HEK293 (cell line): ENCODE measurements at regions not wholly inside any gene's neighbourhood (a gene's known extent, or its start where the extent isn't known, plus 50 kb on each side); places are given as distances from the start of the nearest gene placed in this dataset.

Experiments used
- ATF2 ChIP-seq: fragments of 450-650 bp; formaldehyde crosslinking; IDR thresholded peaks from 2 replicates; pipeline ENCODE4 v1.5.1; 2016; ENCODE audit warnings: missing biosample characterization, missing genetic modification characterization, low read depth
- CTCF ChIP-seq: fragments of 450-650 bp; formaldehyde crosslinking; IDR thresholded peaks from 2 replicates; pipeline ENCODE4 v1.5.1; 2016; ENCODE audit warnings: missing biosample characterization, missing genetic modification characterization
- ZBTB10 ChIP-seq: fragments of 450-650 bp; formaldehyde crosslinking; IDR thresholded peaks from 2 replicates; pipeline ENCODE4 v1.5.1; 2016; ENCODE audit warnings: missing biosample characterization, missing genetic modification characterization
- ZFHX2 ChIP-seq: fragments of 450-650 bp; formaldehyde crosslinking; conservative IDR thresholded peaks from 2 replicates; pipeline ENCODE4 v1.5.1; 2016; ENCODE audit warnings: missing biosample characterization, missing genetic modification characterization
- ZNF223 ChIP-seq: fragments of 450-650 bp; formaldehyde crosslinking; IDR thresholded peaks from 2 replicates; pipeline ENCODE4 v1.5.1; 2016; ENCODE audit warnings: missing biosample characterization, missing genetic modification characterization
- ZNF513 ChIP-seq: fragments of 450-650 bp; IDR thresholded peaks from 2 replicates; pipeline ENCODE4 v1.5.1; 2018; ENCODE audit warnings: missing biosample characterization, missing genetic modification characterization
- ZNF639 ChIP-seq: fragments of 450-650 bp; formaldehyde crosslinking; IDR thresholded peaks from 2 replicates; pipeline ENCODE4 v1.5.1; 2016; ENCODE audit warnings: missing biosample characterization, missing genetic modification characterization
- ZSCAN16 ChIP-seq: fragments of 450-650 bp; formaldehyde crosslinking; IDR thresholded peaks from 2 replicates; pipeline ENCODE4 v1.5.1; 2016; ENCODE audit warnings: missing biosample characterization, missing genetic modification characterization
- TF ChIP-seq, protein P1 (sequence below): fragments of 450-650 bp; formaldehyde crosslinking; IDR thresholded peaks from 2 replicates; pipeline ENCODE4 v1.5.1; 2016; ENCODE audit warnings: missing biosample characterization, missing genetic modification characterization

DNA sequence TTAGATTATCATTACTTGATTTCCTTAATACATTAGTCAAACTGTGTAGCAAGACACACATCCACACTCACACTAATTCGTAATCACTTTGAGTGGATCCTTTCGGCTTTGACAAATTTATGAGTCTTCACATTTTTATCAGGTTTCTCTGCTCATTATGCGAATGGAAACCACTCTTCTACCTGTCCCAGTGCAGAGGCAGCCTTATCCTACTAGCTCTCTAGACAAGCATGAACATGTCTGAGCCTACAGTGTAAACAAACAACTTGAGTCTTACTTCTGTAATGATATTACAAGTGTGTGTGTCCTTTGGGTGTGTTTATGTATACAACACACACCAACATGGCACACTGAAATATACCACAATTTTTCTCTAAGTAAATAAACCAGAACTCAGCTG lies 361.9 kb upstream of the CHST9 start:
- TF ChIP-seq ZSCAN16 (tag by site-specific recombination), result no peak
- TF ChIP-seq CTCF (tag by site-specific recombination), result no peak
- TF ChIP-seq, protein P1, sequence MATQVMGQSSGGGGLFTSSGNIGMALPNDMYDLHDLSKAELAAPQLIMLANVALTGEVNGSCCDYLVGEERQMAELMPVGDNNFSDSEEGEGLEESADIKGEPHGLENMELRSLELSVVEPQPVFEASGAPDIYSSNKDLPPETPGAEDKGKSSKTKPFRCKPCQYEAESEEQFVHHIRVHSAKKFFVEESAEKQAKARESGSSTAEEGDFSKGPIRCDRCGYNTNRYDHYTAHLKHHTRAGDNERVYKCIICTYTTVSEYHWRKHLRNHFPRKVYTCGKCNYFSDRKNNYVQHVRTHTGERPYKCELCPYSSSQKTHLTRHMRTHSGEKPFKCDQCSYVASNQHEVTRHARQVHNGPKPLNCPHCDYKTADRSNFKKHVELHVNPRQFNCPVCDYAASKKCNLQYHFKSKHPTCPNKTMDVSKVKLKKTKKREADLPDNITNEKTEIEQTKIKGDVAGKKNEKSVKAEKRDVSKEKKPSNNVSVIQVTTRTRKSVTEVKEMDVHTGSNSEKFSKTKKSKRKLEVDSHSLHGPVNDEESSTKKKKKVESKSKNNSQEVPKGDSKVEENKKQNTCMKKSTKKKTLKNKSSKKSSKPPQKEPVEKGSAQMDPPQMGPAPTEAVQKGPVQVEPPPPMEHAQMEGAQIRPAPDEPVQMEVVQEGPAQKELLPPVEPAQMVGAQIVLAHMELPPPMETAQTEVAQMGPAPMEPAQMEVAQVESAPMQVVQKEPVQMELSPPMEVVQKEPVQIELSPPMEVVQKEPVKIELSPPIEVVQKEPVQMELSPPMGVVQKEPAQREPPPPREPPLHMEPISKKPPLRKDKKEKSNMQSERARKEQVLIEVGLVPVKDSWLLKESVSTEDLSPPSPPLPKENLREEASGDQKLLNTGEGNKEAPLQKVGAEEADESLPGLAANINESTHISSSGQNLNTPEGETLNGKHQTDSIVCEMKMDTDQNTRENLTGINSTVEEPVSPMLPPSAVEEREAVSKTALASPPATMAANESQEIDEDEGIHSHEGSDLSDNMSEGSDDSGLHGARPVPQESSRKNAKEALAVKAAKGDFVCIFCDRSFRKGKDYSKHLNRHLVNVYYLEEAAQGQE (tag by site-specific recombination), result no peak
- TF ChIP-seq ZNF223 (tag by site-specific recombination), result no peak
- TF ChIP-seq ZNF513 (tag by site-specific recombination), result no peak
- TF ChIP-seq ZNF639, result no peak
- TF ChIP-seq ATF2 (tag by site-specific recombination), result no peak
- TF ChIP-seq ZBTB10 (tag by site-specific recombination), result no peak
- no peak for TF ChIP-seq ZFHX2 (tag by site-specific recombination)
